ENCODE measurements at regions not wholly inside any gene's neighbourhood (a gene's known extent, or its start where the extent isn't known, plus 50 kb on each side); places are given as distances from the start of the nearest gene placed in this dataset.

GRCh38 chr13:74761801-74762757 is 627.9 kb upstream of the KLF12 start:
- TF ChIP-seq, protein P1, sequence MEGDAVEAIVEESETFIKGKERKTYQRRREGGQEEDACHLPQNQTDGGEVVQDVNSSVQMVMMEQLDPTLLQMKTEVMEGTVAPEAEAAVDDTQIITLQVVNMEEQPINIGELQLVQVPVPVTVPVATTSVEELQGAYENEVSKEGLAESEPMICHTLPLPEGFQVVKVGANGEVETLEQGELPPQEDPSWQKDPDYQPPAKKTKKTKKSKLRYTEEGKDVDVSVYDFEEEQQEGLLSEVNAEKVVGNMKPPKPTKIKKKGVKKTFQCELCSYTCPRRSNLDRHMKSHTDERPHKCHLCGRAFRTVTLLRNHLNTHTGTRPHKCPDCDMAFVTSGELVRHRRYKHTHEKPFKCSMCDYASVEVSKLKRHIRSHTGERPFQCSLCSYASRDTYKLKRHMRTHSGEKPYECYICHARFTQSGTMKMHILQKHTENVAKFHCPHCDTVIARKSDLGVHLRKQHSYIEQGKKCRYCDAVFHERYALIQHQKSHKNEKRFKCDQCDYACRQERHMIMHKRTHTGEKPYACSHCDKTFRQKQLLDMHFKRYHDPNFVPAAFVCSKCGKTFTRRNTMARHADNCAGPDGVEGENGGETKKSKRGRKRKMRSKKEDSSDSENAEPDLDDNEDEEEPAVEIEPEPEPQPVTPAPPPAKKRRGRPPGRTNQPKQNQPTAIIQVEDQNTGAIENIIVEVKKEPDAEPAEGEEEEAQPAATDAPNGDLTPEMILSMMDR (IDR thresholded peaks at IDR 0.05; ENCODE audit: low read length), result no peak
- no peak for TF ChIP-seq EZH2 (IDR thresholded peaks at IDR 0.05; ENCODE audit: borderline replicate concordance, low read length)

All from OCI-LY1 (cell line).